H1 (cell line): ENCODE measurements at regions not wholly inside any gene's neighbourhood (a gene's known extent, or its start where the extent isn't known, plus 50 kb on each side); places are given as distances from the start of the nearest gene placed in this dataset.

Source experiments
- CBX8 ChIP-seq: fragments of 300-800, 300-1000 bp; sonication (generic); IDR thresholded peaks from 2 replicates; pipeline ENCODE4 v1.7.1; 2016; ENCODE audit warnings: low read depth, low read length, borderline replicate concordance
- TF ChIP-seq, protein P1 (sequence below): fragments of 300-600 bp; sonication (generic); IDR thresholded peaks from 2 replicates; pipeline ENCODE4 v1.7.1; 2012; ENCODE audit warnings: low read length, moderate library complexity, mild to moderate bottlenecking, inconsistent platforms; ENCODE audit not compliant: insufficient replicate concordance

GRCh38 chr1:191519519-191519918 is 638.7 kb upstream of the RGS18 start (continued):
- TF ChIP-seq, protein P1, sequence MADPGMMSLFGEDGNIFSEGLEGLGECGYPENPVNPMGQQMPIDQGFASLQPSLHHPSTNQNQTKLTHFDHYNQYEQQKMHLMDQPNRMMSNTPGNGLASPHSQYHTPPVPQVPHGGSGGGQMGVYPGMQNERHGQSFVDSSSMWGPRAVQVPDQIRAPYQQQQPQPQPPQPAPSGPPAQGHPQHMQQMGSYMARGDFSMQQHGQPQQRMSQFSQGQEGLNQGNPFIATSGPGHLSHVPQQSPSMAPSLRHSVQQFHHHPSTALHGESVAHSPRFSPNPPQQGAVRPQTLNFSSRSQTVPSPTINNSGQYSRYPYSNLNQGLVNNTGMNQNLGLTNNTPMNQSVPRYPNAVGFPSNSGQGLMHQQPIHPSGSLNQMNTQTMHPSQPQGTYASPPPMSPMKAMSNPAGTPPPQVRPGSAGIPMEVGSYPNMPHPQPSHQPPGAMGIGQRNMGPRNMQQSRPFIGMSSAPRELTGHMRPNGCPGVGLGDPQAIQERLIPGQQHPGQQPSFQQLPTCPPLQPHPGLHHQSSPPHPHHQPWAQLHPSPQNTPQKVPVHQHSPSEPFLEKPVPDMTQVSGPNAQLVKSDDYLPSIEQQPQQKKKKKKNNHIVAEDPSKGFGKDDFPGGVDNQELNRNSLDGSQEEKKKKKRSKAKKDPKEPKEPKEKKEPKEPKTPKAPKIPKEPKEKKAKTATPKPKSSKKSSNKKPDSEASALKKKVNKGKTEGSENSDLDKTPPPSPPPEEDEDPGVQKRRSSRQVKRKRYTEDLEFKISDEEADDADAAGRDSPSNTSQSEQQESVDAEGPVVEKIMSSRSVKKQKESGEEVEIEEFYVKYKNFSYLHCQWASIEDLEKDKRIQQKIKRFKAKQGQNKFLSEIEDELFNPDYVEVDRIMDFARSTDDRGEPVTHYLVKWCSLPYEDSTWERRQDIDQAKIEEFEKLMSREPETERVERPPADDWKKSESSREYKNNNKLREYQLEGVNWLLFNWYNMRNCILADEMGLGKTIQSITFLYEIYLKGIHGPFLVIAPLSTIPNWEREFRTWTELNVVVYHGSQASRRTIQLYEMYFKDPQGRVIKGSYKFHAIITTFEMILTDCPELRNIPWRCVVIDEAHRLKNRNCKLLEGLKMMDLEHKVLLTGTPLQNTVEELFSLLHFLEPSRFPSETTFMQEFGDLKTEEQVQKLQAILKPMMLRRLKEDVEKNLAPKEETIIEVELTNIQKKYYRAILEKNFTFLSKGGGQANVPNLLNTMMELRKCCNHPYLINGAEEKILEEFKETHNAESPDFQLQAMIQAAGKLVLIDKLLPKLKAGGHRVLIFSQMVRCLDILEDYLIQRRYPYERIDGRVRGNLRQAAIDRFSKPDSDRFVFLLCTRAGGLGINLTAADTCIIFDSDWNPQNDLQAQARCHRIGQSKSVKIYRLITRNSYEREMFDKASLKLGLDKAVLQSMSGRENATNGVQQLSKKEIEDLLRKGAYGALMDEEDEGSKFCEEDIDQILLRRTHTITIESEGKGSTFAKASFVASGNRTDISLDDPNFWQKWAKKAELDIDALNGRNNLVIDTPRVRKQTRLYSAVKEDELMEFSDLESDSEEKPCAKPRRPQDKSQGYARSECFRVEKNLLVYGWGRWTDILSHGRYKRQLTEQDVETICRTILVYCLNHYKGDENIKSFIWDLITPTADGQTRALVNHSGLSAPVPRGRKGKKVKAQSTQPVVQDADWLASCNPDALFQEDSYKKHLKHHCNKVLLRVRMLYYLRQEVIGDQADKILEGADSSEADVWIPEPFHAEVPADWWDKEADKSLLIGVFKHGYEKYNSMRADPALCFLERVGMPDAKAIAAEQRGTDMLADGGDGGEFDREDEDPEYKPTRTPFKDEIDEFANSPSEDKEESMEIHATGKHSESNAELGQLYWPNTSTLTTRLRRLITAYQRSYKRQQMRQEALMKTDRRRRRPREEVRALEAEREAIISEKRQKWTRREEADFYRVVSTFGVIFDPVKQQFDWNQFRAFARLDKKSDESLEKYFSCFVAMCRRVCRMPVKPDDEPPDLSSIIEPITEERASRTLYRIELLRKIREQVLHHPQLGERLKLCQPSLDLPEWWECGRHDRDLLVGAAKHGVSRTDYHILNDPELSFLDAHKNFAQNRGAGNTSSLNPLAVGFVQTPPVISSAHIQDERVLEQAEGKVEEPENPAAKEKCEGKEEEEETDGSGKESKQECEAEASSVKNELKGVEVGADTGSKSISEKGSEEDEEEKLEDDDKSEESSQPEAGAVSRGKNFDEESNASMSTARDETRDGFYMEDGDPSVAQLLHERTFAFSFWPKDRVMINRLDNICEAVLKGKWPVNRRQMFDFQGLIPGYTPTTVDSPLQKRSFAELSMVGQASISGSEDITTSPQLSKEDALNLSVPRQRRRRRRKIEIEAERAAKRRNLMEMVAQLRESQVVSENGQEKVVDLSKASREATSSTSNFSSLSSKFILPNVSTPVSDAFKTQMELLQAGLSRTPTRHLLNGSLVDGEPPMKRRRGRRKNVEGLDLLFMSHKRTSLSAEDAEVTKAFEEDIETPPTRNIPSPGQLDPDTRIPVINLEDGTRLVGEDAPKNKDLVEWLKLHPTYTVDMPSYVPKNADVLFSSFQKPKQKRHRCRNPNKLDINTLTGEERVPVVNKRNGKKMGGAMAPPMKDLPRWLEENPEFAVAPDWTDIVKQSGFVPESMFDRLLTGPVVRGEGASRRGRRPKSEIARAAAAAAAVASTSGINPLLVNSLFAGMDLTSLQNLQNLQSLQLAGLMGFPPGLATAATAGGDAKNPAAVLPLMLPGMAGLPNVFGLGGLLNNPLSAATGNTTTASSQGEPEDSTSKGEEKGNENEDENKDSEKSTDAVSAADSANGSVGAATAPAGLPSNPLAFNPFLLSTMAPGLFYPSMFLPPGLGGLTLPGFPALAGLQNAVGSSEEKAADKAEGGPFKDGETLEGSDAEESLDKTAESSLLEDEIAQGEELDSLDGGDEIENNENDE, result no peak
- no peak for TF ChIP-seq CBX8
